GM23338 (cell line): ENCODE measurements at regions not wholly inside any gene's neighbourhood (a gene's known extent, or its start where the extent isn't known, plus 50 kb on each side); places are given as distances from the start of the nearest gene placed in this dataset.

ENCODE experiments used
- ATAC-seq: fragments of 200-7000 bp; cut with Tn5 transposase; 3 replicates; pipeline ENCODE4 v1.9.1; 2020
- DNase-seq: peaks from one replicate; pipeline ENCODE4 v3.0.0-alpha.2; 2015; ENCODE audit warnings: low spot score
- H2AFZ ChIP-seq: fragments of 200-600 bp; sonication (generic); 2 replicates; pipeline ENCODE4 v1.8.0; 2016; ENCODE audit warnings: antibody characterized with exemption, mild to moderate bottlenecking, moderate library complexity
- H3F3A ChIP-seq: fragments of 200-600 bp; sonication (generic); replicated peaks from 2 replicates; pipeline ENCODE4 v1.8.0; 2017; ENCODE audit warnings: antibody characterized with exemption, mixed run types, low read depth
- H3K27ac ChIP-seq: fragments of 200-600 bp; sonication (generic); 2 replicates; pipeline ENCODE4 v1.6.1; 2016; ENCODE audit warnings: low read depth
- H3K27me3 ChIP-seq: fragments of 200-600 bp; sonication (generic); 2 replicates; pipeline ENCODE4 v1.8.0; 2016; ENCODE audit warnings: mild to moderate bottlenecking, mixed run types, moderate library complexity; ENCODE audit not compliant: insufficient read depth
- H3K36me3 ChIP-seq: fragments of 200-600 bp; sonication (generic); 2 replicates; pipeline ENCODE4 v1.8.0; 2016; ENCODE audit warnings: mild to moderate bottlenecking; ENCODE audit not compliant: insufficient read depth
- H3K4me1 ChIP-seq: fragments of 200-600 bp; sonication (generic); 2 replicates; pipeline ENCODE4 v1.8.0; 2016; ENCODE audit warnings: mild to moderate bottlenecking, moderate library complexity; ENCODE audit not compliant: insufficient read depth
- H3K4me2 ChIP-seq: fragments of 200-600 bp; sonication (generic); 2 replicates; pipeline ENCODE4 v1.7.1; 2017; ENCODE audit warnings: mixed run types
- H3K4me3 ChIP-seq: fragments of 200-600 bp; sonication (generic); 2 replicates; pipeline ENCODE4 v1.6.1; 2016; ENCODE audit warnings: mixed run types
- H3K79me2 ChIP-seq: fragments of 200-600 bp; sonication (generic); replicated peaks from 2 replicates; pipeline ENCODE4 v1.8.0; 2017; ENCODE audit warnings: mild to moderate bottlenecking; ENCODE audit not compliant: insufficient read depth
- H3K9me2 ChIP-seq: fragments of 200-600 bp; sonication (generic); 2 replicates; pipeline ENCODE4 v1.8.0; 2017; ENCODE audit not compliant: insufficient read depth
- H4K20me1 ChIP-seq: fragments of 200-600 bp; sonication (generic); replicated peaks from 2 replicates; pipeline ENCODE4 v1.8.0; 2017; ENCODE audit warnings: mild to moderate bottlenecking; ENCODE audit not compliant: insufficient read depth
- H3K27ac Mint-ChIP-seq: 2 replicates; pipeline ENCODE4 v1.8.0; 2020; ENCODE audit warnings: inconsistent platforms, mild to moderate bottlenecking, moderate library complexity, mixed read lengths
- H3K27me3 Mint-ChIP-seq: 3 replicates; pipeline ENCODE4 v1.8.0; 2022; ENCODE audit warnings: low read depth, mild to moderate bottlenecking, moderate library complexity, mixed read lengths, inconsistent platforms; ENCODE audit not compliant: insufficient read depth, poor library complexity
- H3K36me3 Mint-ChIP-seq: 3 replicates; pipeline ENCODE4 v1.8.0; 2021; ENCODE audit warnings: low read depth, mild to moderate bottlenecking, inconsistent platforms, moderate library complexity, mixed read lengths
- H3K4me1 Mint-ChIP-seq: 3 replicates; pipeline ENCODE4 v1.8.0; 2020; ENCODE audit warnings: mild to moderate bottlenecking, inconsistent platforms, mixed read lengths
- H3K4me3 Mint-ChIP-seq: 3 replicates; pipeline ENCODE4 v1.8.0; 2021; ENCODE audit warnings: moderate library complexity, mild to moderate bottlenecking, inconsistent platforms, mixed read lengths
- H3K9me3 Mint-ChIP-seq: 3 replicates; pipeline ENCODE4 v1.8.0; 2020; ENCODE audit warnings: moderate library complexity, mild to moderate bottlenecking, inconsistent platforms, mixed read lengths
- CREB1 ChIP-seq: fragments of 250-450 bp; sonication (Bioruptor Pico); IDR thresholded peaks from 2 replicates; pipeline ENCODE4 v1.5.0; 2020; ENCODE audit warnings: low read depth, mild to moderate bottlenecking, moderate library complexity
- ETS1 ChIP-seq: IDR thresholded peaks from 2 replicates; pipeline ENCODE4 v1.6.1; 2016; ENCODE audit warnings: antibody characterized with exemption
- EZH2 ChIP-seq: fragments of 200-600 bp; sonication (generic); IDR thresholded peaks from one replicate; pipeline ENCODE4 v1.8.0; 2017; ENCODE audit warnings: antibody characterized with exemption, mild to moderate bottlenecking, low read depth; ENCODE audit not compliant: unreplicated experiment
- EZH2phosphoT487 ChIP-seq: fragments of 200-600 bp; sonication (generic); IDR thresholded peaks from one replicate; pipeline ENCODE4 v1.8.1; 2018; ENCODE audit warnings: antibody characterized with exemption; ENCODE audit not compliant: unreplicated experiment
- NANOG ChIP-seq: IDR thresholded peaks from 2 replicates; pipeline ENCODE4 v1.6.1; 2016; ENCODE audit warnings: antibody characterized with exemption, borderline replicate concordance
- POLR2AphosphoS5 ChIP-seq: IDR thresholded peaks from 2 replicates; pipeline ENCODE4 v1.6.1; 2016; ENCODE audit warnings: antibody characterized with exemption, low read depth
- REST ChIP-seq: IDR thresholded peaks from one replicate; pipeline ENCODE4 v1.6.1; 2018; ENCODE audit warnings: antibody characterized with exemption; ENCODE audit not compliant: unreplicated experiment
- STAT1 ChIP-seq: IDR thresholded peaks from one replicate; pipeline ENCODE4 v1.6.1; 2016; ENCODE audit warnings: antibody characterized with exemption; ENCODE audit not compliant: unreplicated experiment
- ZNF114 ChIP-seq: fragments of 250-450 bp; sonication (Bioruptor Pico); IDR thresholded peaks from 2 replicates; pipeline ENCODE4 v1.5.0; 2020; ENCODE audit warnings: mild to moderate bottlenecking, moderate library complexity
- ZNF331 ChIP-seq: fragments of 250-450 bp; sonication (Bioruptor Pico); IDR thresholded peaks from 2 replicates; pipeline ENCODE4 v1.5.0; 2020; ENCODE audit warnings: low read depth, mild to moderate bottlenecking, moderate library complexity
- TF ChIP-seq, protein P1 (sequence below): fragments of 250-450 bp; sonication (Bioruptor Pico); IDR thresholded peaks from 2 replicates; pipeline ENCODE4 v1.5.0; 2020; ENCODE audit warnings: mild to moderate bottlenecking, moderate library complexity
- TF ChIP-seq, protein P2 (sequence below), 2 experiments: fragments of 200-600 bp in 1 of 2; sonication (generic) in 1 of 2; conservative IDR thresholded peaks; 2 replicates each; pipeline versions ENCODE4 v1.5.1 to v1.6.1; 2016 to 2017; ENCODE audit warnings: antibody characterized with exemption in 2 of 2, low read depth in 2 of 2, mild to moderate bottlenecking in 2 of 2, moderate library complexity in 1 of 2

DNA sequence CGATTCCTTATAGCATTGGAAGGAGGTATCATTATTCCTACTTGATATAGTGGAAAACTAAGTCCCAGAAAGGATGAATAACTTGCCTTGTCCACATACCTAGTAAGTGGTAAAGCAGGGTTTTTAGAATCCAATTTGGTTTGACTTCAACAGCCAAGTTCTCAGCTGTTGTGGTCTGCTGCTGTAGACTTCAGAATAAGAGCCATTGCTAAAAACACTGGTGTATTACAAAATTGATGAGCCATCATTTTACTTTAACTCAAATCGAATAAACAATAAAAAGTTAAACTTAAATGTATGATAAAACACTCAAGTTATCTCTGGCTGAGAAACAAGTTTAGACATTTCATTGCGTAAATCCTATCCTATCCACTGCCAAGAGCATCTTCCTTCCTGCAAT is 610.8 kb downstream of the TLE1 start:
- Mint-ChIP-seq H3K4me3 (no peak overlapping the region), H3K27me3 (no peaks in the 10 kb centered on the region), H3K36me3 (no peaks in the 10 kb centered on the region), H3K27ac (no peak overlapping the region), H3K4me1 (peaks cover 9% of the 10 kb centered on the region; the same call in 2 of the 3 replicates), H3K9me3 (no peaks in the 10 kb centered on the region)
- peaks cover 10% of the 10 kb centered on the region; the same call in 1 of the 2 replicates for H3K9me2 ChIP-seq
- no peaks in the 10 kb centered on the region for H4K20me1 ChIP-seq
- no peak for TF ChIP-seq POLR2AphosphoS5
- no peak for TF ChIP-seq REST
- no peak for TF ChIP-seq NANOG
- TF ChIP-seq ETS1, result no peak
- TF ChIP-seq, protein P1, sequence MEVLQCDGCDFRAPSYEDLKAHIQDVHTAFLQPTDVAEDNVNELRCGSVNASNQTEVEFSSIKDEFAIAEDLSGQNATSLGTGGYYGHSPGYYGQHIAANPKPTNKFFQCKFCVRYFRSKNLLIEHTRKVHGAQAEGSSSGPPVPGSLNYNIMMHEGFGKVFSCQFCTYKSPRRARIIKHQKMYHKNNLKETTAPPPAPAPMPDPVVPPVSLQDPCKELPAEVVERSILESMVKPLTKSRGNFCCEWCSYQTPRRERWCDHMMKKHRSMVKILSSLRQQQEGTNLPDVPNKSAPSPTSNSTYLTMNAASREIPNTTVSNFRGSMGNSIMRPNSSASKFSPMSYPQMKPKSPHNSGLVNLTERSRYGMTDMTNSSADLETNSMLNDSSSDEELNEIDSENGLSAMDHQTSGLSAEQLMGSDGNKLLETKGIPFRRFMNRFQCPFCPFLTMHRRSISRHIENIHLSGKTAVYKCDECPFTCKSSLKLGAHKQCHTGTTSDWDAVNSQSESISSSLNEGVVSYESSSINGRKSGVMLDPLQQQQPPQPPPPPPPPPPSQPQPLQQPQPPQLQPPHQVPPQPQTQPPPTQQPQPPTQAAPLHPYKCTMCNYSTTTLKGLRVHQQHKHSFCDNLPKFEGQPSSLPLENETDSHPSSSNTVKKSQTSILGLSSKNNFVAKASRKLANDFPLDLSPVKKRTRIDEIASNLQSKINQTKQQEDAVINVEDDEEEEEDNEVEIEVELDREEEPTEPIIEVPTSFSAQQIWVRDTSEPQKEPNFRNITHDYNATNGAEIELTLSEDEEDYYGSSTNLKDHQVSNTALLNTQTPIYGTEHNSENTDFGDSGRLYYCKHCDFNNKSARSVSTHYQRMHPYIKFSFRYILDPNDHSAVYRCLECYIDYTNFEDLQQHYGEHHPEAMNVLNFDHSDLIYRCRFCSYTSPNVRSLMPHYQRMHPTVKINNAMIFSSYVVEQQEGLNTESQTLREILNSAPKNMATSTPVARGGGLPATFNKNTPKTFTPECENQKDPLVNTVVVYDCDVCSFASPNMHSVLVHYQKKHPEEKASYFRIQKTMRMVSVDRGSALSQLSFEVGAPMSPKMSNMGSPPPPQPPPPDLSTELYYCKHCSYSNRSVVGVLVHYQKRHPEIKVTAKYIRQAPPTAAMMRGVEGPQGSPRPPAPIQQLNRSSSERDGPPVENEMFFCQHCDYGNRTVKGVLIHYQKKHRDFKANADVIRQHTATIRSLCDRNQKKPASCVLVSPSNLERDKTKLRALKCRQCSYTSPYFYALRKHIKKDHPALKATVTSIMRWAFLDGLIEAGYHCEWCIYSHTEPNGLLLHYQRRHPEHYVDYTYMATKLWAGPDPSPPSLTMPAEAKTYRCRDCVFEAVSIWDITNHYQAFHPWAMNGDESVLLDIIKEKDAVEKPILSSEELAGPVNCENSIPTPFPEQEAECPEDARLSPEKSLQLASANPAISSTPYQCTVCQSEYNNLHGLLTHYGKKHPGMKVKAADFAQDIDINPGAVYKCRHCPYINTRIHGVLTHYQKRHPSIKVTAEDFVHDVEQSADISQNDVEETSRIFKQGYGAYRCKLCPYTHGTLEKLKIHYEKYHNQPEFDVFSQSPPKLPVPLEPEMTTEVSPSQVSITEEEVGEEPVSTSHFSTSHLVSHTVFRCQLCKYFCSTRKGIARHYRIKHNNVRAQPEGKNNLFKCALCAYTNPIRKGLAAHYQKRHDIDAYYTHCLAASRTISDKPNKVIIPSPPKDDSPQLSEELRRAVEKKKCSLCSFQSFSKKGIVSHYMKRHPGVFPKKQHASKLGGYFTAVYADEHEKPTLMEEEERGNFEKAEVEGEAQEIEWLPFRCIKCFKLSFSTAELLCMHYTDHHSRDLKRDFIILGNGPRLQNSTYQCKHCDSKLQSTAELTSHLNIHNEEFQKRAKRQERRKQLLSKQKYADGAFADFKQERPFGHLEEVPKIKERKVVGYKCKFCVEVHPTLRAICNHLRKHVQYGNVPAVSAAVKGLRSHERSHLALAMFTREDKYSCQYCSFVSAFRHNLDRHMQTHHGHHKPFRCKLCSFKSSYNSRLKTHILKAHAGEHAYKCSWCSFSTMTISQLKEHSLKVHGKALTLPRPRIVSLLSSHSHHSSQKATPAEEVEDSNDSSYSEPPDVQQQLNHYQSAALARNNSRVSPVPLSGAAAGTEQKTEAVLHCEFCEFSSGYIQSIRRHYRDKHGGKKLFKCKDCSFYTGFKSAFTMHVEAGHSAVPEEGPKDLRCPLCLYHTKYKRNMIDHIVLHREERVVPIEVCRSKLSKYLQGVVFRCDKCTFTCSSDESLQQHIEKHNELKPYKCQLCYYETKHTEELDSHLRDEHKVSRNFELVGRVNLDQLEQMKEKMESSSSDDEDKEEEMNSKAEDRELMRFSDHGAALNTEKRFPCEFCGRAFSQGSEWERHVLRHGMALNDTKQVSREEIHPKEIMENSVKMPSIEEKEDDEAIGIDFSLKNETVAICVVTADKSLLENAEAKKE (CRISPR knock-in tag), result no peak
- no peak for TF ChIP-seq ZNF114 (CRISPR knock-in tag)
- no peak for TF ChIP-seq EZH2
- no peak for TF ChIP-seq STAT1
- TF ChIP-seq EZH2phosphoT487, result no peak
- TF ChIP-seq, protein P2, sequence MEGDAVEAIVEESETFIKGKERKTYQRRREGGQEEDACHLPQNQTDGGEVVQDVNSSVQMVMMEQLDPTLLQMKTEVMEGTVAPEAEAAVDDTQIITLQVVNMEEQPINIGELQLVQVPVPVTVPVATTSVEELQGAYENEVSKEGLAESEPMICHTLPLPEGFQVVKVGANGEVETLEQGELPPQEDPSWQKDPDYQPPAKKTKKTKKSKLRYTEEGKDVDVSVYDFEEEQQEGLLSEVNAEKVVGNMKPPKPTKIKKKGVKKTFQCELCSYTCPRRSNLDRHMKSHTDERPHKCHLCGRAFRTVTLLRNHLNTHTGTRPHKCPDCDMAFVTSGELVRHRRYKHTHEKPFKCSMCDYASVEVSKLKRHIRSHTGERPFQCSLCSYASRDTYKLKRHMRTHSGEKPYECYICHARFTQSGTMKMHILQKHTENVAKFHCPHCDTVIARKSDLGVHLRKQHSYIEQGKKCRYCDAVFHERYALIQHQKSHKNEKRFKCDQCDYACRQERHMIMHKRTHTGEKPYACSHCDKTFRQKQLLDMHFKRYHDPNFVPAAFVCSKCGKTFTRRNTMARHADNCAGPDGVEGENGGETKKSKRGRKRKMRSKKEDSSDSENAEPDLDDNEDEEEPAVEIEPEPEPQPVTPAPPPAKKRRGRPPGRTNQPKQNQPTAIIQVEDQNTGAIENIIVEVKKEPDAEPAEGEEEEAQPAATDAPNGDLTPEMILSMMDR (conservative IDR thresholded peaks at IDR 0.05; ENCODE audit: low read depth in 2 of 2), result no peak
- TF ChIP-seq CREB1 (CRISPR knock-in tag), result no peak
- TF ChIP-seq ZNF331, result no peak
- H3K4me2 ChIP-seq, result no peak overlapping the region
- H3F3A ChIP-seq, result no peaks in the 10 kb centered on the region
- H3K36me3 ChIP-seq, result no peaks in the 10 kb centered on the region
- no peaks in the 10 kb centered on the region for H3K79me2 ChIP-seq
- 0 out of 2 replicates have a peak, but pooled peaks cover 3% of the 10 kb centered on the region for H3K4me1 ChIP-seq
- H3K27me3 ChIP-seq, result no peaks in the 10 kb centered on the region
- H3K27ac ChIP-seq, result no peak overlapping the region
- no peak for DNase-seq
- H2AFZ ChIP-seq, result no peak overlapping the region
- ATAC-seq, result no peak
- no peak overlapping the region for H3K4me3 ChIP-seq
